ENCODE measurements at regions not wholly inside any gene's neighbourhood (a gene's known extent, or its start where the extent isn't known, plus 50 kb on each side); places are given as distances from the start of the nearest gene placed in this dataset.

GRCh38 chr14:34270361-34270760 is 191.7 kb downstream of the SPTSSA start:
- no peak for TF ChIP-seq CTCF (IDR thresholded peaks at IDR 0.05)
- H3K27ac ChIP-seq = no peak overlapping the region
- H3K27me3 ChIP-seq = no peaks in the 10 kb centered on the region
- no peaks in the 10 kb centered on the region for H3K4me1 ChIP-seq
- H3K4me3 ChIP-seq = no peak overlapping the region
- H3K36me3 ChIP-seq = no peaks in the 10 kb centered on the region
- H3K9me3 ChIP-seq = no peaks in the 10 kb centered on the region
- no peak for DNase-seq (ENCODE audit: low spot score)

- H3K4me1 ChIP-seq = no peaks in the 10 kb centered on the region
- TF ChIP-seq CTCF (IDR thresholded peaks at IDR 0.05) = no peak
- DNase-seq (ENCODE audit: low spot score) = no peak
These were observed 195.7 kb downstream of the SPTSSA start for GRCh38 chr14:34266344-34266743.

GRCh38 chr14:34262127-34262910 is 199.7 kb downstream of the SPTSSA start:
- Histone ChIP-seq H3K9me3 (no peaks in the 10 kb centered on the region), H3K27me3 (no peaks in the 10 kb centered on the region), H3K27ac (no peak overlapping the region), H3K4me3 (no peak overlapping the region), H3K4me1 (peaks cover 0 to 10% of the 10 kb centered on the region in 2 donors), H3K36me3 (no peaks in the 10 kb centered on the region)
- DNase-seq (ENCODE audit: low spot score) = no peak
- no peak for TF ChIP-seq CTCF (IDR thresholded peaks at IDR 0.05)

More at GRCh38 chr14:34266344-34266743, 195.7 kb downstream of the SPTSSA start:
- Histone ChIP-seq H3K36me3 (no peaks in the 10 kb centered on the region), H3K9me3 (no peaks in the 10 kb centered on the region), H3K27ac (no peak overlapping the region), H3K4me3 (no peak overlapping the region), H3K27me3 (no peaks in the 10 kb centered on the region)

- Histone ChIP-seq H3K4me1 (peaks cover 0 to 10% of the 10 kb centered on the region in 2 donors), H3K9me3 (no peaks in the 10 kb centered on the region), H3K27me3 (no peaks in the 10 kb centered on the region), H3K36me3 (no peaks in the 10 kb centered on the region), H3K27ac (peak overlapping the region in 1 of 2 donors; percentile 63), H3K4me3 (no peak overlapping the region)
- no peak for TF ChIP-seq CTCF (IDR thresholded peaks at IDR 0.05)
- no peak for DNase-seq (ENCODE audit: low spot score)
These were observed 202.0 kb downstream of the SPTSSA start for GRCh38 chr14:34259996-34260395.

GRCh38 chr14:34258318-34258717 is 203.7 kb downstream of the SPTSSA start:
- Histone ChIP-seq H3K9me3 (no peaks in the 10 kb centered on the region), H3K4me3 (no peak overlapping the region), H3K4me1 (peaks cover 0 to 10% of the 10 kb centered on the region in 2 donors), H3K36me3 (no peaks in the 10 kb centered on the region), H3K27me3 (no peaks in the 10 kb centered on the region), H3K27ac (peak overlapping the region in 1 of 2 donors; percentile 63)
- no peak for DNase-seq (ENCODE audit: low spot score)
- TF ChIP-seq CTCF (IDR thresholded peaks at IDR 0.05) = no peak

DNA sequence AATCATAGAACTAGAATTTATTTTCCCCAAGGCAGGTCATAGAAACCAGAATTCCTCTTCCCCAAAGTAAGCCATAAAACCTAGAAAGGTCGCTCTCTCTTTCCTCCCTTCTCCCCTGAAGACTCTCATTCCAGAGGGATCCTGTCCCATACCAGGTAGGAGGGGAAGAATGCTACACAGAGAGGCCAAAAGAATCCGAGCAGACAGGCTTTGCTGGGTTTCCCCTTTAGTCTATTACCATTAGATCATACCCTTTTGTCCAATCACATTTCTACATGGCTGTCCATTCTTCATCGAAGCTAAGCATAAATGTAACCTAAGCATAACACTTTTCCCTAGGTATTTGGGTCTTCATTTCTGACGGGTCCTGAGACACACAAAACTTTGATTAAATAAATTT is 204.5 kb downstream of the SPTSSA start:
- no peaks in the 10 kb centered on the region for H3K36me3 ChIP-seq
- peaks cover 0 to 10% of the 10 kb centered on the region in 2 donors for H3K4me1 ChIP-seq
- no peak for TF ChIP-seq CTCF (IDR thresholded peaks at IDR 0.05)
- peak overlapping the region in 1 of 2 donors; percentile 63 for H3K27ac ChIP-seq
- DNase-seq (ENCODE audit: low spot score) = no peak
- no peaks in the 10 kb centered on the region for H3K9me3 ChIP-seq
- H3K27me3 ChIP-seq = no peaks in the 10 kb centered on the region
- no peak overlapping the region for H3K4me3 ChIP-seq
